HG03378 (cell line): ENCODE measurements at regions not wholly inside any gene's neighbourhood (a gene's known extent, or its start where the extent isn't known, plus 50 kb on each side); places are given as distances from the start of the nearest gene placed in this dataset.

Experiments
- ATAC-seq: cut with Tn5 transposase; IDR thresholded peaks from one replicate; pipeline ENCODE4 v1.9.1; 2021; ENCODE audit warnings: mild to moderate bottlenecking, moderate library complexity; ENCODE audit not compliant: unreplicated experiment

- ATAC-seq, result no peak
These were observed 1256.5 kb downstream of the STIM2 start for GRCh38 chr4:28117084-28117682.

- ATAC-seq, result no peak
These were observed 1285.5 kb downstream of the STIM2 start for GRCh38 chr4:28146191-28146590.

- ATAC-seq, result no peak
These were observed 1287.6 kb downstream of the STIM2 start for GRCh38 chr4:28148221-28148620.

- ATAC-seq, result no peak
These were observed 1289.1 kb downstream of the STIM2 start for GRCh38 chr4:28149762-28150161.

- ATAC-seq, result no peak
These were observed 1290.7 kb downstream of the STIM2 start for GRCh38 chr4:28151314-28151713.

- no peak for ATAC-seq
These were observed 1306.8 kb downstream of the STIM2 start for GRCh38 chr4:28167411-28167810.

GRCh38 chr4:28176942-28177341 lies 1316.3 kb downstream of the STIM2 start:
- no peak for ATAC-seq

GRCh38 chr4:28177641-28178040 lies 1317.0 kb downstream of the STIM2 start:
- no peak for ATAC-seq

- ATAC-seq, result no peak
These were observed 1318.5 kb downstream of the STIM2 start for GRCh38 chr4:28179126-28179525.

- no peak for ATAC-seq
These were observed 1348.8 kb downstream of the STIM2 start for GRCh38 chr4:28209371-28209924.

- ATAC-seq, result no peak
These were observed 1351.2 kb downstream of the STIM2 start for GRCh38 chr4:28211676-28212470.

GRCh38 chr4:28221536-28221935 lies 1360.9 kb downstream of the STIM2 start:
- ATAC-seq, result no peak

- no peak for ATAC-seq
These were observed 1364.4 kb downstream of the STIM2 start for GRCh38 chr4:28225050-28225449.

GRCh38 chr4:28225689-28226353 lies 1365.2 kb downstream of the STIM2 start:
- no peak for ATAC-seq

- ATAC-seq, result no peak
These were observed 1366.3 kb downstream of the STIM2 start for GRCh38 chr4:28226962-28227361.

- no peak for ATAC-seq
These were observed 1367.1 kb downstream of the STIM2 start for GRCh38 chr4:28227764-28228163.

- no peak for ATAC-seq
These were observed 1368.2 kb downstream of the STIM2 start for GRCh38 chr4:28228561-28229491.

GRCh38 chr4:28232376-28232775 lies 1371.7 kb downstream of the STIM2 start:
- ATAC-seq, result no peak

GRCh38 chr4:28232951-28233350 lies 1372.3 kb downstream of the STIM2 start:
- no peak for ATAC-seq

GRCh38 chr4:28233724-28234123 lies 1373.1 kb downstream of the STIM2 start:
- no peak for ATAC-seq

- ATAC-seq, result no peak
These were observed 1378.2 kb downstream of the STIM2 start for GRCh38 chr4:28238876-28239275.
